CD4-positive, alpha-beta T cell treated with Interleukin-10 for 1 hour (primary cell): ENCODE measurements at regions not wholly inside any gene's neighbourhood (a gene's known extent, or its start where the extent isn't known, plus 50 kb on each side); places are given as distances from the start of the nearest gene placed in this dataset.

ENCODE experiments used
- DNase-seq: peaks from one replicate; pipeline ENCODE4 v3.0.0-alpha.2; 2020

GRCh38 chr15:95825208-95825607 lies 505.3 kb upstream of the NR2F2 start:
- no peak for DNase-seq

DNA sequence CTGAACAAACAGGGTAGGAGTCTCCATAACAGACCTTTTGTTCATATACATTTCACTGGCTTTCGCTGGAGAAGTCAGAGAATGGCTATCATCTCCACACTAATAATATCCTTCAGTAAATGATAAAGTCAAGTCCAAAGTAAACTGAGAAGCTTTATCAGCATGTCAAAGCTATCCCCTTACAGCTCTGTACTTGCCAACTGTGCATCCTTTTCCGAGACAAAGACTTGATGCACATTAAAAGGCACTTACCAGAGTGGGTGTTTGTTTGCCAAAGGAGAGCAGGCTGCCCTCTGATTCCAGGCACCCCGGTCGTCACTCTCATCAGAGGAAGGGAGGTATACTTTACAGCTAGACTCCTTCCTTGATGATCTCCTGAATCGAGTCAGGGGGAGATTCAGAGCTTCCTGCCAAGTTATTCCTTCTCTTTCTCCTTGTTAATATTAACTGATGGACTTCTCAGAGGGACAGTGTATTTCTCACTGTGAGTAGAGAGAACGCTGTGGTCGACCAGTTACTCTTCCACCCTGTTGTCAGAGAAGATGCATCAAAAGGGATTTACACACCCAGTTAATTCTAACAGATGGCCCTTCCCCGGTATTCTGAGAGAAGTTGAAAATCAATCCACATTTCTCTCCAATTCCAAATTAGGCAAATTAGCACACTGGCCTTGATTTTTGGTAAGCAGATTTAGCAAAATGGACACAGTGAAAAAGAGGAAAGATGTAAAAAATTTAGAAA lies 504.7 kb upstream of the NR2F2 start:
- DNase-seq = no peak

GRCh38 chr15:95826412-95827195 lies 503.9 kb upstream of the NR2F2 start:
- DNase-seq = peak; percentile 25

DNA sequence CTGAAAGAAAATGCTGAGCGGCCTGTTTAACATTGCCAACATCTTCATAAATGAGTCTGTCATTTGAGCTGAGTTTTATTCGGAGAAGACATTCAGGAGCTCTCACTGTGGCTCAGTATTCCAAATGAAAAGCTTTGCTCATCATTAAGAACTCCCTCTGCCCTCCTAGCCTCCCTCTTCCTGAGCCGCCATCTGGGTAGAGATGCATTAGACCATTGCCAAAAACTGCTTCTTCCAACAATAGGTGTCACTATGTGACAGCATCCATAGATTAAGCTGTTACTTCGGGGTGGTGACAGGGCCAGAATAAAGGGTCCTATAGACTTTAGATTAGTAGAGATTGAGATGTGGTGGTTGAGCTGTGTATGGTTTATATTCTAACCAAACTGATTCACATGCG lies 501.4 kb upstream of the NR2F2 start:
- no peak for DNase-seq

DNA sequence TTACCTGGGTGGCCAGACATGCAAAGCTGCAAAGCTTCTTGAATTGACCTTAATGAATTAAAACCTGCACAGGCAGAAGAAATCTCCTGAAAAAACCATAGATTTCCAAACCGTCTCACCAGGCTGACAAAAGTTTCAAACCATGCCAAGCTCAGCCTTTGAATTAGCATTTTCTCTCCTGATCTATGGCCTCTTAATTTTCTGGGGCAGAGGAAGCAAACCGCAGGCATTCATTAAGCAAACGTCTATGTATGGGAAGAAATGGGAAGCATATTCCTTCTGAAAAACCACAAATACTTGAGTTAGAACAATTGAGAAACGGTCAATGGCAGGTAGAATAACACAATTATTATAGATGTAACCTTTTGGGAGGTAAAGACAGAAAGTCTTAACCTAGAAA lies 500.2 kb upstream of the NR2F2 start:
- no peak for DNase-seq

- DNase-seq = no peak
Measured at GRCh38 chr15:95832668-95833067, 497.8 kb upstream of the NR2F2 start.

DNA sequence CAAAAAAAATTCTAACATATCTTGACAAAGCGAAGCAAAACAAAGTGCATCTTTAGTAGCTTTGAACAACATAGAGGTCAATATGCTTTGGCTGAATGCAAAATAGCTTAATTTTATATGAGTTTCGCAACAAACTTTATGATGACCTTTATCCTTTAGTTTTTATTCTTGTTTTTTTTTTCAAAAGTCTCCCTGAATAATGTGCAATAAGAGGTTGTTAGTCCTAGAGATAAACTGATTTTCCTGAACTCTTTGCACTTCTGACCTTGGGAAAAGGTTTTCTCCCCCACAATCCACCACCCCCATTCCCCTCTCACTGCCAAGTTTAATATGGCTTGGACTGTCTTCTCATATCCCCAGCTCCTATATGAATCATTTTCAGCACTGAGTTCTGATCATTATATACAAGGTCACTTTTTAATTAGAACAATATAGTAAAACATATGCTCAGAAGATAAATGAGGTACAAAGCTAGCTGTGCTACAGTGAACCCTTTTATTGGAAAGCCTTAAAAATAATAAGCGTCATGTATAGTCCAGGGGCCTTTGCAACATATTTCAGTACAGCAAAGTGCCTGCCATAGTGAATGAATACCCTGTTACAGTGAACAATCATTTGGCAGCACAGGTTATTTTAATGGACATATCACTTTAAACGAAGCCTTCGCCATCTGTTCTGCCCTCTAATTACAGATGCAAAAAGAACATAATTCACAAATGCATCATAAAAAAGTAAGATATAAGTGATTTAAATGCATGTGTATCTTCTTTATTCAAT lies 496.3 kb upstream of the NR2F2 start:
- no peak for DNase-seq

- DNase-seq = no peak
Measured at GRCh38 chr15:95836536-95836935, 494.0 kb upstream of the NR2F2 start.

DNA sequence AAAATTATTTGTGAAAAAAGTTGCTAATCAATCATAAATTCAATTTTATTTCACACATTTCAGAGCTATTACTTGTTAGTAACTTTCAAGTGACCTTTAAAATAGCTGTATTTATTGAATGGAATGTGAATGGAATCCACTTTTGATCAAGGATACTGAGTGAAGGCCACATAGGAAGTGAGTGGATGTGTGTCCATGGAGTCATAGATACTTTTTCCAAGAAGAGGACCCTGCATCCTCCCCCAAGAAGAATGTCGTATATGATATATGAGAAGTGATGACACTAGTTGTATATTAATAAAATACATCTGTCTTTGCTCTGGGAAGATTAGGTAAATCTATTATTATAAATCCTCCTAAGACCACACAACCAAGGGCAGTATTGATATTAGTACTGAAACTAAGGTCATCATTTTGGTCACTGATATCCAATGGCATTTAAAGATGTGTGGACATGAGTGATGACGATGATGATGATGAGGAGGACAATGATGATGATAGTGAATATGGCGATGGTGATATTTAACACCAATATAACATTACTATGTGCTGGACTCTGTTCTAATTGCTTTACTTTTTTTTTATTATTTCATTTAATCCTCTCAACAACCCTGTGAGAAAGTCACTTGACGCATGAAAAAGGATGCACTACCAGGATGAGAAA lies 493.0 kb upstream of the NR2F2 start:
- no peak for DNase-seq

DNA sequence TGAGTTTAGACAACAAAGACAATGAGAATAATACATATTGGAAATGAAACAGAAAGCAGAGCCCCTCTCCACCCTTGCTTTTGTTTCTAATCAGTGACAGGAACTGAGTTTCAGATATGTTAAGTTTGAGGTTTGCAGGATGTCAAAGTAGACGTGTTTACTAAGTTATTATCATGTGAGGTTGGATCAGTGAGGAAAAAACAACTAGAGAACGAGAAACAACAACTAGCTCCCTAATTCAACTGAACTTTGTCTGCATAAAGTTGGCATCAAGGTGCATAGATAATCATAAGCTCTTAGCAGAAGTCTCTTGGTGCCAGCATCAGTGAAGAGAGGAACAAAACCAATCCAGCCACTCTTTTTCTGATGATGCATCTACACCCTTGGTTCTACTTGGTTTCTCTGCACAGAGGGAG lies 491.1 kb upstream of the NR2F2 start:
- DNase-seq = peak; percentile 29

DNA sequence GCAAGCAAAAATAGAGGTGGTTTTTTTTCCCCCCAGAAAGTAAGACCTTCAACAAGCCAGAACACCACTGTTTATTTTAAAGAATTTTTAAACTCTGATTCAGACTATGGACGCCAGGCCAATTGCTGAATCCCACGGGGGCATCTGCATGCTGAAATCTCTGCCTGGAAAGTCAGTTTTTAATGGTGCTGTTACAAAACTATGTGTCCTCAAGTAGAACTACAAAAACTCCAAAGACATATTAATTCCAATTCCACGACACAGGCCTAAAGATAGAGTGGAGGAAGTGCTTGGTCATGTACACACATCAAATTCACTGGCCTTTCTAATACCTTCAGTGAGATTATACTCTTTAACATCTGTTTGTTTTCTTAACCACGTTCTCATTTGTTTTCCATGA lies 490.5 kb upstream of the NR2F2 start:
- DNase-seq = no peak

DNA sequence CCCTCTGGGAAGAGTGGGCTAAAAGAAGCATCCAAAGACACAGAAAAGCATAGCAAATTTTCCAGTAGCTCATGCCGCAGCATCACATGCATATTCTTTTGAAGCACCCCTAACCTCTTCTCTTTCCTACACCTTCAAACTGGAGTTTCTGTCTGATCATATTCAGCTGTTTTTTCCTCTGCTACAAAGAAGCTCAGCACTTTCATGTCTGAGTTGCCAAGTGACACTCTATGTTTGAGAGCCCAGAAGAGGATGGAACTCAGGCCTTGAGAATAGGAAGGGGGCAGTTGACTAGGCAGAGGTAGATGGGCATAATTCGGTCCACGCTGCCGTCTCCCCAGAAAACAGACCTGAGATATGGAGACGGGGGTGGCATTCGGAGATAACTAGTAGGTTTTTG lies 489.6 kb upstream of the NR2F2 start:
- DNase-seq = no peak

DNA sequence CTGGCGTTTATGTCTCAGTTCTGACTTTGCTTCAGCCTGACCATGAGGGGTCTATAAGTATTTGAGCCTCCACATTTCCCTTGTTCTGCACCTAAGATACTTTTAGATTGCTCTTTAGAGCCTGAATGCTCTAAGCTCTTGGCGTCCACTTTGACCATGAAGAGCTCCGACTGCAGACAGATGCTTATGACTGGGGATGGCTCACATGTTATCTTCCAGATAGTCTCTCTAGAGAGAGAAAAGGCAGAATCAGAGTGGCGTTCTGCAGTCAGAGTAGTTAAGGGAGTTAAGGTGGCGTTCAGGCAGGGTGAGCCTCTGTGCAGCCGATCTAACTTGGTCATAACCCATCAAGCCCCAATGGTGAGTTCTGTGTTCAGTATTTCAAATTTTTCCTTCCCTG lies 487.9 kb upstream of the NR2F2 start:
- no peak for DNase-seq

DNA sequence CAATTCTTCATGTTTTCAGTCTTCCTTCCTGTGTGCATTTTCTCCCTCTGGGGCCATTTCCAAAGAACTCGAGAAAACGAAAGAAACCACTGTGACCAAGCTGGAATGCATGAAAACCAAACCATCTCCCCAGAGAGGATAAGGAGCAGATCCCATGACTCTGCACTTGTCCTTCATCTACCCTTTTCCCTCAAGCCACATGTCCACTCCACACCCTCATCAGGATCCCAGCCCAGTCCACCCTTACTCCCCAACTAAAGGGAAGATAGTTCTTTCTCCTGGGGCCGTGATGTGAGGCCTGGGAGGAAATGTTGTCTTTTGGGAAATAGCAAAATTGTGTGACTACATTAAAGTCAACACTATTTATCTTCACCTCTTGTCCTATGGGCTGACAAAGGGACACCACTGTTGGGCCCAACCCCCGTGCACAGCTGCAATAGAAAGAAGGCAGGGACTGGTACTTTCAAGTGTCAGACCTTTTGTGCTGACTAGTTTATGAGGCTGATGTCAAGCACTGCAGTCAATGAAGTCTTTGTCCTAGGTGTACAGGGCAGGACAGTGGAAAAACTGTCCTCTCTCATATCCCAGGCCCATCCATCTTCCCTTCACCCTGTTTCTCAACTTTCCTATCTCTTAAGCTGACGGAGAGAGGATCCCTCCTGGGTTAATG lies 487.1 kb upstream of the NR2F2 start:
- DNase-seq = no peak

GRCh38 chr15:95845862-95846515 lies 484.5 kb upstream of the NR2F2 start:
- DNase-seq = no peak

DNA sequence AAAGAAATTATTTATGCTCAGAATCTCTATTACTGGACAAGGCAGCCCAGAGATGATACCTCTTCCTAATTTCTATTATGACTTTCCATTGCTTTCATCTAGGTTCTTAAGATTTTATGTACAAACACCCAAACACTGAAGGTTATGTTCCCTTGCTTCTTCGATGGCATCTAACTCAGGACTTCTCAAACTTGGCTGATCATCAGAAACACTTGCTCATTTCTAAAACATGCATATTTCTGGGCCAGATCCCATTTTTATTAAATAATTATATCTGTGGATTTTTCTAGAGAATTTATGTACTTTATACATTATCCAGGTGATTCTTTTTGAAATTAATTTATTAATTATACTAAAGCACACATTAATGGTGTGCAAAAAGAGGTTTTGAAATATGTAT lies 482.4 kb upstream of the NR2F2 start:
- DNase-seq = no peak

DNA sequence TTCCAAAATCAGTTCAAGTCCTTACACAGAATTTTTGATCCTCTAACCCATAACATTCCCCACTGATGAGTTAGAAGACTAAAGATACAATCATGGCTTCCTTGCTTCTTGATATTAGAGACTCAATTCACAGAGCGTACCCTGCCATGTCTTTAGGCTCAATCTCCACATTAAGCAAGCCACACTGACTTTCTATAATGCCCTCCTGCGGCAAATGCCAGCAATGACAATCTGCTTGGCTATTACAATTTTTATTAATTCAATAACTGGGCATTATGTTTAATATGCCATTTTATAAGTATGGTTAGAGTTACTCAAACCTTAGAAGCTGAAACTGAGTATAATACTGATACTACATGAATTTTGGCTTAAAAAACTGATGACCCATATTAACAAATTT lies 479.7 kb upstream of the NR2F2 start:
- DNase-seq = no peak

DNA sequence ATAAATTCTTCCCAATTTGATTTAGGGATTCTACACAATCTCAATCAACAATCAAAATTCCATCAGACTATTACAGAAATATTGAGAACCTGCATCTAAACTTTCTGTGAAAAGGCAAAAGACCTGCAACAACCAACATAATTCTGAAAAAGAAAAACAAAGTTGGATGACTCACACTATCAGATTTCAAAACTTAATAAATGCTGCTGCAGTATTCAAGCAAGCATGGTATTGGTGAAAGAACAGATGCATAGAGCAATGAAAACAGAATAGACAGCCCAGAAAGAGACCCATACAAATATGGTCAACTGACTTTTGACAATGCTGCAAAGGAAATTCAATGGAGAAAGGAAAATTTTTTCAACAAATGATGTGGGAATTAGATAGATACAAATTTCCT lies 477.1 kb upstream of the NR2F2 start:
- no peak for DNase-seq

- no peak for DNase-seq
Measured at GRCh38 chr15:95857124-95857757, 473.3 kb upstream of the NR2F2 start.

GRCh38 chr15:95857758-95858157 lies 472.7 kb upstream of the NR2F2 start:
- no peak for DNase-seq

DNA sequence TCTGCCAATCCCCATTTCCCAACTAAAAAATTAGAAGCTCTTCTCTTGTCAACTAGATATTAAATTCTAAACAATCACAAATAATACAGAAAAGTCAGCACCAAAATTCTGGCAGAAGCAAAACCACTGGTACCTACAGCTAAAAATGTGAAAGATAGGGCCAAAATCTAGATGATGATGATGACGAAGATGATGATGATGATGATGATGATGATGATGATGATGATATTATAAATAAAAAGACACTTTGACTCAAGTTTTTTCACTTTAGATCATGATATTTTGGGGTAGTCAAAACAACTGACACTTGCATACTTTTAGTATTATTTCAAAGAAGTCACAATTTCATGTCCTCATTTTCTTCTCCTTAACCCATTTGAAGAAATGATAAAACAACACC lies 470.1 kb upstream of the NR2F2 start:
- no peak for DNase-seq

DNA sequence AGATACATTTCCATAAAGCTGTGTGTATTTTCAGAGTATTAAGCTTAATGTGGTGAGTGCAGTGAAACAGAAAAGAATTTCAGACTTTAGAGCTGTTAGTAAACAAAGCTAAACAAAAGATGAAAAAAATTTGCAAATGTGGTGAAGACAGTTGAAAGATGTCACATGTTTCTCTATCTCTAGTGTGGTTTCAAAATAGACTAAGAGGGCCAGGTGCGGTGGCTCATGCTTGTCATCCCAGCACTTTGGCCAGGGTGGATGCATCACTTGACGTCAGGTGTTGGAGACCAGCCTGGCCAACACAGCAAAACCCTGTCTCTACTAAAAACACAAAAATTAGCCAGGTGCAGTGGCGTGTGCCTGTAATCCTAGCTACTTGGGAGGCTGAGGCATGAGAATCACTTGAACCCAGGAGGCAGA lies 466.0 kb upstream of the NR2F2 start:
- no peak for DNase-seq
